HG03045 (cell line): ENCODE measurements at regions not wholly inside any gene's neighbourhood (a gene's known extent, or its start where the extent isn't known, plus 50 kb on each side); places are given as distances from the start of the nearest gene placed in this dataset.

Source experiments
- ATAC-seq: cut with Tn5 transposase; IDR thresholded peaks from one replicate; pipeline ENCODE4 v1.9.1; 2021; ENCODE audit warnings: mild to moderate bottlenecking, moderate library complexity; ENCODE audit not compliant: unreplicated experiment

GRCh38 chr1:14476170-14476955, 122.1 kb upstream of the KAZN start:
- ATAC-seq: no peak

- ATAC-seq: no peak
Measured at GRCh38 chr1:14478120-14478519, 120.4 kb upstream of the KAZN start.

GRCh38 chr1:14479865-14480264, 118.6 kb upstream of the KAZN start:
- no peak for ATAC-seq

GRCh38 chr1:14482784-14483450, 115.6 kb upstream of the KAZN start:
- no peak for ATAC-seq

- no peak for ATAC-seq
Measured at GRCh38 chr1:14485285-14485684, 113.2 kb upstream of the KAZN start.

GRCh38 chr1:14486401-14487201, 111.9 kb upstream of the KAZN start:
- ATAC-seq: no peak

GRCh38 chr1:14487671-14488070, 110.8 kb upstream of the KAZN start:
- no peak for ATAC-seq

- no peak for ATAC-seq
Measured at GRCh38 chr1:14494911-14495310, 103.6 kb upstream of the KAZN start.

GRCh38 chr1:14495381-14495780, 103.1 kb upstream of the KAZN start:
- no peak for ATAC-seq

GRCh38 chr1:14495996-14496395, 102.5 kb upstream of the KAZN start:
- no peak for ATAC-seq

- ATAC-seq: no peak
Measured at GRCh38 chr1:14498839-14499238, 99.6 kb upstream of the KAZN start.

GRCh38 chr1:14499312-14500040, 99.0 kb upstream of the KAZN start:
- ATAC-seq: no peak

- ATAC-seq: no peak
Measured at GRCh38 chr1:14500041-14500440, 98.4 kb upstream of the KAZN start.

- ATAC-seq: no peak
Measured at GRCh38 chr1:14500912-14501311, 97.6 kb upstream of the KAZN start.

GRCh38 chr1:14504517-14504916, 94.0 kb upstream of the KAZN start:
- no peak for ATAC-seq

- no peak for ATAC-seq
Measured at GRCh38 chr1:14506471-14507255, 91.8 kb upstream of the KAZN start.

GRCh38 chr1:14507262-14507661, 91.2 kb upstream of the KAZN start:
- ATAC-seq: no peak

- no peak for ATAC-seq
Measured at GRCh38 chr1:14508613-14509012, 89.9 kb upstream of the KAZN start.

- ATAC-seq: no peak
Measured at GRCh38 chr1:14511166-14511680, 87.3 kb upstream of the KAZN start.
